ENCODE measurements at regions not wholly inside any gene's neighbourhood (a gene's known extent, or its start where the extent isn't known, plus 50 kb on each side); places are given as distances from the start of the nearest gene placed in this dataset.

GRCh38 chr3:30302027-30302426, 304.4 kb upstream of the TGFBR2 start:
- TF ChIP-seq CTCF (IDR thresholded peaks at IDR 0.05; ENCODE audit: insufficient read depth, low read length, missing control alignments) = no peak
- H3K4me3 ChIP-seq (ENCODE audit: low read depth, low read length) = no peak overlapping the region
- ChIA-PET POLR2A (no interaction called here), CTCF (no interaction called here)
- peak; percentile 29 for DNase-seq (ENCODE audit: low read depth, low spot score)

DNA sequence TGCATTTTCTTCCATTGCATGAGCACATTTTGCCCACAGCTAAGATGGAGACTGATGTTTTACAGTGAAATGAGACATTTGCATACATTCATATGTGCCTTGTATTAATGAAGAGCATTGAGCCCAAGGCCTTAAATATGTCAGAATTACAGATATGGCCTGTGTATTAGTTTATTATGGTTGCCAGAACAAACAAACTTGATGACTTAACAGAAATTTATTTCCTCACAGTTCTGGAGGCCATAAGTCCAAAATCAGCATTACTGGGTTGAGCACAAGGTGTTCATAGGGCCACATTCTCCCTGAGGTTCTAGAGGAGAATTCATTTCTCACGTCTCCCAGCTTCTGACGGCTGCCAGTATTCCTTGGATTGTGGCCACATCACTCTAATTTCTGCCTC, 302.6 kb upstream of the TGFBR2 start:
- no peak for TF ChIP-seq CTCF (IDR thresholded peaks at IDR 0.05; ENCODE audit: insufficient read depth, low read length, missing control alignments)
- H3K4me3 ChIP-seq (ENCODE audit: low read depth, low read length) = no peak overlapping the region

DNA sequence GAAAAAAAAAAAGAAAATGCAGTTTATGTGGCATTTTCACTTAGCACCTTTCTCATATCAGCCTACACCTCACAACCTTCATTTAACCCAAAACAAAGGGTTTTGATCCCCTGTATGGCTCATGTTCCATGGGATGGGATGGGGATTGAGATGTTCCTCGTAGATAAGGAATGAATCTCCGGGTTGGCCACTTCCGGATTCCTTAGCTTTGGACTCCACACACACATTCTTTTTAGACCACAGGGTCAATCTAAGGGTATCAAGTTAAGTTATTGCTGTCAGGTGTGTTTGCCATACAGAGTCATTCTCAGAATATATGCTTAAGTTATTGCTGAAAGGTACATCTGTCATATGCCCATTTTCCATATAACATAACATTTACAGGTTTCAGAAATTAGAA, 301.4 kb upstream of the TGFBR2 start:
- no peak for TF ChIP-seq CTCF (IDR thresholded peaks at IDR 0.05; ENCODE audit: insufficient read depth, low read length, missing control alignments)
- DNase-seq (ENCODE audit: low read depth, low spot score) = no peak
- CTCF ChIA-PET = interaction anchor here (0.6 kb wide), 1 partner anchor 49 kb away, joined by 3 read pairs; no protein-coding TSS in a partner anchor
- H3K4me3 ChIP-seq (ENCODE audit: low read depth, low read length) = no peak overlapping the region
- POLR2A ChIA-PET = no interaction called here

More for the DNA sequence above, 302.6 kb upstream of the TGFBR2 start:
- ChIA-PET CTCF (no interaction called here), POLR2A (no interaction called here)
- no peak for DNase-seq (ENCODE audit: low read depth, low spot score)

DNA sequence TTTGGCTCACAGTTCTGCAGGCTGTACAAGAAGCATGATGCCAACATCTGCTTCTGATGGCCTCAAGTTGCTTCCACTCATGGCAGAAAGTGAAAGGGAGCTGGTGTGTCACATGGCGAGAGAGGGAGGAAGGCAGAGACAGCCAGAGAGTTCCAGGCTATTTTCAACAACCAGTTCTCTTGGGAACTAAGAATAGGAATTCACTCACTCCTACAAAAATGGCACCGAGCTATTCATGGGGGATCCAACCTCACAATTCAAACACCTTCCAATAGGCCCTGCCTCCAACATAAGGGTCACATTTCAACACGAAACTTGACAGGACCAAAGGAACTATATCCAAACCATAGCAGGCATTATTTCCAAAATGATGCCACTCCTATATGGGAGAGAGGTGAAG, 299.5 kb upstream of the TGFBR2 start:
- ChIA-PET POLR2A (no interaction called here), CTCF (interaction anchor here (1.4 kb wide), 1 partner anchor 13 kb away, joined by 3 read pairs; no protein-coding TSS in a partner anchor)
- TF ChIP-seq CTCF (IDR thresholded peaks at IDR 0.05; ENCODE audit: insufficient read depth, low read length, missing control alignments) = no peak
- DNase-seq (ENCODE audit: low read depth, low spot score) = no peak
- H3K4me3 ChIP-seq (ENCODE audit: low read depth, low read length) = no peak overlapping the region

DNA sequence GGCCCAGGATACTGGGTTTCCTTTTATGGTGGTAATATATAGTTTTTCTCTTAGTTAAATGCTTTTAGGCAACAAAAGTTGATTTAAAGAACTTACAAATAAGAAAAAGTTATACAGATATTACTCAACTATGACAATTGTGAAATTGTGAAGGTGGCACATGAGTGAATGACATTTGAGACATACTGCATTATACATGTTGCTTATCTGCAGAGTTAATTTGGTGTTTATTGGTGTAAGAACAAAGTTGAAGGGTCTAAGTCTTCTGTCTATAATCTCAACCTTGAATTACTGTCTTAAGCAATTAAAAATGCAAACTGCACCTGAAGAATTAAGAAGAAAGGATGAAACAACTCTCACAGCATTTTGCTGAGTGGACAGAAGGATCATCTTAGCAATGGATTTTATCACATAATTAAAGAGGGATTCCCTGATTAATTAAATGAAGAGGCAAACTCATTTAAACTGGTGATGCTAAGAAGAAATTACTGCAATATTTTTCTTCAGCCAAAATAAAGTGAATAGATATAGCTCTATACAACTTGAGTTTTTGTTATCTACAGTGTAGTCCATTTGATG, 298.9 kb upstream of the TGFBR2 start:
- ChIA-PET POLR2A (no interaction called here), CTCF (interaction anchor here (0.8 to 1.4 kb wide), 2 partner anchors 9 to 14 kb away, joined by 3 read pairs; no protein-coding TSS in a partner anchor)
- H3K4me3 ChIP-seq (ENCODE audit: low read depth, low read length) = no peak overlapping the region
- DNase-seq (ENCODE audit: low read depth, low spot score) = no peak
- TF ChIP-seq CTCF (IDR thresholded peaks at IDR 0.05; ENCODE audit: insufficient read depth, low read length, missing control alignments) = no peak

DNA sequence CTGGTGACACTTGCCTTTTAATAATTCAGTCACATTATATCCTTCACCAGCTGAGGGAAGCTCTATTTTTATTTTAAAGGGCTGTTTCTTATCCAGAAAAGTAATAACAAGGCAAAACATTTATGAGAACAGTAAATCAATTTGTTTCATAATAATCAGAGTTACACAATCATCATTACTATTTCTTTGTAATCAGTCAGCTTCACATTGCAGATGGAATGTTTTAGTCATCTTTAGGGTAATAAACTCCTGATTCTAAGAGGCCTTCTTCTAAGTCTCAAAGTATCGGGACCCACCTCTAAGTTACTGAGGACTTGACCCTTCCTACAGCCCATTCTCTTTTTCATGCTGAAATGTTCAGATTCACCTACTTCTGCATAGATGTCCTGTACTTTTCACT, 298.3 kb upstream of the TGFBR2 start:
- CTCF ChIA-PET = interaction anchor here (0.8 to 1.4 kb wide), 2 partner anchors 9 to 15 kb away, joined by 3 read pairs; no protein-coding TSS in a partner anchor
- peak; percentile 26 for DNase-seq (ENCODE audit: low read depth, low spot score)
- POLR2A ChIA-PET = no interaction called here
- no peak overlapping the region for H3K4me3 ChIP-seq (ENCODE audit: low read depth, low read length)
- no peak for TF ChIP-seq CTCF (IDR thresholded peaks at IDR 0.05; ENCODE audit: insufficient read depth, low read length, missing control alignments)
